ENCODE measurements at regions not wholly inside any gene's neighbourhood (a gene's known extent, or its start where the extent isn't known, plus 50 kb on each side); places are given as distances from the start of the nearest gene placed in this dataset.

DNA sequence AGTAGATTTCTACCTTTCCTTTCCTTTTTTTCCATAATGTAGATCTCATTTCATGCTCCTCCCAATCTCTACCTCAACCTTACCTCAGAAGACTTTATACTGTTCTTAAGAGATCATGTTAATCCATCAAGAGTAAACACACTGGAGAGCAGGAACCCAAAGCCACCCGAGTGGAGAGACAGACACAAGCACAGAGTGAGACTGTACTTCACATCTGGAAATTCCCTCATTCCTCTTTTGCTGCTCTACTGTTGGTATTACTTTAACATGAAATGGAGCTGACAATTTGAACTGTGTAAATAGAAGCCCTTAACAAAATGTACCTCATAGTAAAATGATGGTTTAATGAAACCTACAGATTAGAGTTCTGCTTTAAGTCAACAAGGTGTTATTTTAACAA, 105.7 kb upstream of the RASGEF1B start:
- Histone ChIP-seq H3K9me3 (ENCODE audit: control insufficient read depth, low read depth, low read length) (peaks cover 7% of the 10 kb centered on the region), H3K4me1 (ENCODE audit: control insufficient read depth, insufficient read depth, low read length) (no peaks in the 10 kb centered on the region), H3K27ac (ENCODE audit: low read length) (no peak overlapping the region), H3K36me3 (ENCODE audit: control insufficient read depth, insufficient read depth, low read length) (no peaks in the 10 kb centered on the region), H3K4me3 (ENCODE audit: low read length) (no peak overlapping the region), H3K27me3 (ENCODE audit: control insufficient read depth, insufficient read depth, low read length) (no peaks in the 10 kb centered on the region)
- 60% methylated on average over 1 of the region's 1 CpG for WGBS (ENCODE audit: insufficient coverage, low lambda C conversion rate)
- no peak for DNase-seq

DNA sequence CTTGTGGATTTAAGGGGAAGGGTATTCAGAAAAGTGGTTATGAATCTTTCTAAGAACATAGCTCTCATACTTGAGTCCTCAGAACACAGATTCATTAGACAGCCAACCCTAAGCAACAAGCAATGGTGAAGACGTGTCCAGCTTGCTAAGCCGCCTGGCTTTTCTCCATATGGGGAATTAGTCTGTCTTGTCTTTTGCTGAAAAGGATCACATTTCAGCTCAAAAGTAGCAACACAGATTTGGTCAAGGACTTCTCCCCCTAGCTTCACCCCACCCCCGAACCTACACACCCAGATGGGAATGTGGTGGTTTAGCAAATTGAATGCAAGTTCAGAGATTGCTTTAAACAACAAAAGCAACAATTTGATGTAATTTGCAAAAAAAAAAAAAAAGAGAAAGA, 103.3 kb upstream of the RASGEF1B start:
- no peak for DNase-seq

DNA sequence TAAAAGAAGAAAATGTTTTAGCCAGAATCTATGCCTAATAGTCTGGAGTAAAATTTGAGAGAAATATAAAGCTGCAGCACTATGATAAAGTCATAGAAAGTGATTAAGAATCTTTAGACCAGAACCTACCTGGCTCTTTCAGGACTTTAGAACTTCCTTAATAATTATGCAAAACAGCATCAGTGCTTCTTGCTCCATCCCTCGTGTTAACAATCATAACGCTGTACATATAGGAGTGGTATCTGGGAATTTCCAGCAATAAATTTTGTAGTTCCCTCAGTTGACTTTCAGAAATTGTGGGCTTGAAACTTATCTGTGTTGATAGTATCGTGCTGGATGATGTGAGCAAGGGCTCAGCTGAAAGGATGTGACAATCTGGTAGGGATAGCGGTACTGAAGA, 102.1 kb upstream of the RASGEF1B start:
- no peak overlapping the region for H3K27ac ChIP-seq (ENCODE audit: low read length)
- H3K36me3 ChIP-seq (ENCODE audit: control insufficient read depth, insufficient read depth, low read length): no peaks in the 10 kb centered on the region
- no CpG with 5 or more reads among the region's 4 CpGs for WGBS (ENCODE audit: insufficient coverage, low lambda C conversion rate)
- peak; percentile 35 to 72 for DNase-seq
- no peaks in the 10 kb centered on the region for H3K4me1 ChIP-seq (ENCODE audit: control insufficient read depth, insufficient read depth, low read length)
- H3K9me3 ChIP-seq (ENCODE audit: control insufficient read depth, low read depth, low read length): no peaks in the 10 kb centered on the region
- H3K4me3 ChIP-seq (ENCODE audit: low read length): no peak overlapping the region
- no peaks in the 10 kb centered on the region for H3K27me3 ChIP-seq (ENCODE audit: control insufficient read depth, insufficient read depth, low read length)

More for the DNA sequence above, 103.3 kb upstream of the RASGEF1B start:
- Histone ChIP-seq H3K27ac (ENCODE audit: low read length) (no peak overlapping the region), H3K9me3 (ENCODE audit: control insufficient read depth, low read depth, low read length) (no peaks in the 10 kb centered on the region), H3K27me3 (ENCODE audit: control insufficient read depth, insufficient read depth, low read length) (no peaks in the 10 kb centered on the region), H3K36me3 (ENCODE audit: control insufficient read depth, insufficient read depth, low read length) (no peaks in the 10 kb centered on the region), H3K4me3 (ENCODE audit: low read length) (no peak overlapping the region), H3K4me1 (ENCODE audit: control insufficient read depth, insufficient read depth, low read length) (no peaks in the 10 kb centered on the region)
- no CpG with 5 or more reads among the region's 3 CpGs for WGBS (ENCODE audit: insufficient coverage, low lambda C conversion rate)

DNA sequence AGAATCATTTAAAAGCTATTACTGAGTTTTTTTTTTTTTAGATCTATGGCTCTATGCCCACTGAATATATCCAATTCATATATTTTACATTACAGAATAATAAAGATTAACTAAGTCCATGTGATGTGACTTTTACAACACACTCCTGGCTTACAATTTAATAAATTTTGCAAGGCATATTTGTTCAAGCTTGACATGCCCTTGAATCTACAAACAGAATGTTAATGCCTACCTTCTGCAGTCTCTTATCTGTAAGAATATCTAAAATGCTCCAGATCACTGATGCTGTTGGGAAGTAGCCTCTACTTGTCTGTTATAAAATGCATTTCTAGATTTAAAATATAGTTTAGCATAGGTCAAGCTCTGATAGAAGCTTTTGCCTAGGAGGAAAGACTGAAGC, 100.7 kb upstream of the RASGEF1B start:
- Histone ChIP-seq H3K27ac (ENCODE audit: low read length) (no peak overlapping the region), H3K4me1 (ENCODE audit: control insufficient read depth, insufficient read depth, low read length) (no peaks in the 10 kb centered on the region), H3K36me3 (ENCODE audit: control insufficient read depth, insufficient read depth, low read length) (no peaks in the 10 kb centered on the region), H3K4me3 (ENCODE audit: low read length) (no peak overlapping the region), H3K27me3 (ENCODE audit: control insufficient read depth, insufficient read depth, low read length) (no peaks in the 10 kb centered on the region), H3K9me3 (ENCODE audit: control insufficient read depth, low read depth, low read length) (no peaks in the 10 kb centered on the region)
- DNase-seq: no peak

DNA sequence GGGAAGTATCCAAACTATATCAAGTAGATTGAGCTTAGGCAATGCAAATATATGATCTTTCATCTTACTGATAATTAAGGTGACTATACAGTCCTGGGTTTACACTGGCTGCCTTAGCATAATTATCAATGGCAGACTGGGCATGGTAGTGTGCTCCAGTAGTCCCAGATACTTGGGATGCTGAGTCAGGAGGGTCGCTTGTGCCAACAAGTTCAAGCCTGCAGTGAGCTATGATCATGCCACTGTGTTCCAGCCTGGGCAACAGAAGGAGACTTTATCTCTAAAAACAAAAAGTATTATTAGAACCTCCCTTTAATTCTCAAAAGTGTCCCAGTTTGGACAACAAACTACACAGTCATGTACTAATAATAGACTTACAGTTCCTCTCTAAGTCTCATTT, 99.4 kb upstream of the RASGEF1B start:
- Histone ChIP-seq H3K27ac (ENCODE audit: low read length) (no peak overlapping the region), H3K4me3 (ENCODE audit: low read length) (no peak overlapping the region), H3K36me3 (ENCODE audit: control insufficient read depth, insufficient read depth, low read length) (no peaks in the 10 kb centered on the region), H3K27me3 (ENCODE audit: control insufficient read depth, insufficient read depth, low read length) (no peaks in the 10 kb centered on the region), H3K4me1 (ENCODE audit: control insufficient read depth, insufficient read depth, low read length) (no peaks in the 10 kb centered on the region), H3K9me3 (ENCODE audit: control insufficient read depth, low read depth, low read length) (no peaks in the 10 kb centered on the region)
- WGBS (ENCODE audit: insufficient coverage, low lambda C conversion rate): no CpG with 5 or more reads among the region's 1 CpG
- no peak for DNase-seq

DNA sequence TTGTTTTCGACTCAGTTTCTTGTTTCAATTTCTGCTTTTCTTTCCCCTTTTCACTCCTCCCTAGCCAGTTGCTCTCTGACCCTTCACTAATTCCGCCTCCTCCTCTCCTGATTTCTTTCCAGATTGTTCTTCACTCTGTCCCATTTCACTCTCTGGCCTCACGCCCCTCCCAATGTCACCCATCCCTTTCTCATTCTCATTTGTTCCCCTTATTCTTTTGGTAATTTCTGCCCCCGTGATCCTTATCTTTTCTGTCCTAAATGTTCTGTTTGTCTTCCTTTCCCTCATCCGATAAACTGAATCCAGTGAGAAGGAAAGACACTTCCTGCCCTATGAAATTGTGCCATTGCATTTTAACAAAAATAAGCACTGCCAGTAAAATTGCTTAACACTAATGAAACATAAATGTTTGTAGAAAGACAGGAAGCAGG, 94.5 kb upstream of the RASGEF1B start:
- WGBS (ENCODE audit: insufficient coverage, low lambda C conversion rate): 42% methylated on average over 3 of the region's 5 CpGs
- Histone ChIP-seq H3K4me3 (ENCODE audit: low read length) (no peak overlapping the region), H3K9me3 (ENCODE audit: control insufficient read depth, low read depth, low read length) (no peaks in the 10 kb centered on the region), H3K4me1 (ENCODE audit: control insufficient read depth, insufficient read depth, low read length) (no peaks in the 10 kb centered on the region), H3K27ac (ENCODE audit: low read length) (no peak overlapping the region), H3K27me3 (ENCODE audit: control insufficient read depth, insufficient read depth, low read length) (no peaks in the 10 kb centered on the region), H3K36me3 (ENCODE audit: control insufficient read depth, insufficient read depth, low read length) (no peaks in the 10 kb centered on the region)
- no peak for DNase-seq

DNA sequence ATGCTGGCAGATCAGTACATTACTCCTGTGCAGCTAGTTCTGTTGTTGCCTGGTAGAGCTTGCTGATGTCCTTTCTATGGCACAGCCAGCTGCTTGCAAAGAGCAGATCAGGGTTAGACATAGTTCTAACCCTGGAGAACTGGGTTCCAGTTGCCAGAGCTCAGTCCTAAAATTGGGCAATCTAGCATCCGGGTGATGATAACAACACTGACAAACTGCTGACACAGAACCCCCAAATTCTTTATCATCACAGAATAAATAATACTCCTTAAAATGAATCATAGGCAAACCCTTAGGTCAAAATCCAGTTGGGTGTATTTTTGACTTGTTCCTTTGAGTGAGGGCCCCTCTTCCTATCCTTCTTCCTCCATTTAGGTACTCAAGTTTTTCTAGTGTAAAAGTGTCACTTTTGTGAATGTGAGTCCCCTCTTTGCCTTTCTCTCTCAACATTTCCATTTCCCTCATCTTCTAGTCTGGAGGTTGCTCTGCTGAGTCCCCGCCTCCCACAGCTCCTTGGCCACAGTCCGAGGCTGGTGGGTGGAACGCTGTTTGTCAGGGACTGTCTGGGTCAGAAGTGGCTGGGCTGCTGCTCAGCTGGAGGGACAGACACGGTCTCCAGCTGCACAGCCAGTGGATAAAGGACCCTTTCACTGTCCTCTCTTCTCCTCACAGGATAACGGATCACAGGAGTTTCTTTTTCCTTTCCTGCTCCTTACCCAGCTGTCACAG, 93.6 kb upstream of the RASGEF1B start:
- H3K36me3 ChIP-seq (ENCODE audit: control insufficient read depth, insufficient read depth, low read length): no peaks in the 10 kb centered on the region
- no peak overlapping the region for H3K4me3 ChIP-seq (ENCODE audit: low read length)
- WGBS (ENCODE audit: insufficient coverage, low lambda C conversion rate): no CpG with 5 or more reads among the region's 6 CpGs
- no peak overlapping the region for H3K27ac ChIP-seq (ENCODE audit: low read length)
- peak; percentile 26 to 55 for DNase-seq
- no peaks in the 10 kb centered on the region for H3K27me3 ChIP-seq (ENCODE audit: control insufficient read depth, insufficient read depth, low read length)
- H3K9me3 ChIP-seq (ENCODE audit: control insufficient read depth, low read depth, low read length): no peaks in the 10 kb centered on the region
- no peaks in the 10 kb centered on the region for H3K4me1 ChIP-seq (ENCODE audit: control insufficient read depth, insufficient read depth, low read length)

DNA sequence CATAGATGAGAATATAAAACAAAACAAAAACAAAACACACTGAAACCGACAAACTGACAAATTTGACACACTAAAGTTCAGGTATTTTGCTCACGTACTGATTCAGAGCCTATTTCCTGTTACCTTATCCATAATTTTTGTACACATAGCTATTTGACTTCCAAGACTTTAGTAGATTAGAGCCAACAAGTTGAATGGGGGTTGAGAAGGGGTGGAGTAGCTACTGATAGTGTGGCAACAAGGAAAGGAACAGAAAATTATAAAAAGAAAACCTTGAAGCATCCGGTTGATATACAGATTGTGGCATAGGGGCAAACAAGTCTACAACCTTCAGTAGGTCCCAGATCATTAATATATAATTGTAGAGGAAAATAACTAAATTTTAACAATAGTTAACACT, 92.3 kb upstream of the RASGEF1B start:
- Histone ChIP-seq H3K4me3 (ENCODE audit: low read length) (no peak overlapping the region), H3K36me3 (ENCODE audit: control insufficient read depth, insufficient read depth, low read length) (no peaks in the 10 kb centered on the region), H3K27me3 (ENCODE audit: control insufficient read depth, insufficient read depth, low read length) (no peaks in the 10 kb centered on the region), H3K27ac (ENCODE audit: low read length) (no peak overlapping the region), H3K4me1 (ENCODE audit: control insufficient read depth, insufficient read depth, low read length) (no peaks in the 10 kb centered on the region), H3K9me3 (ENCODE audit: control insufficient read depth, low read depth, low read length) (no peaks in the 10 kb centered on the region)
- WGBS (ENCODE audit: insufficient coverage, low lambda C conversion rate): 70% methylated on average over 3 of the region's 3 CpGs
- DNase-seq: no peak

DNA sequence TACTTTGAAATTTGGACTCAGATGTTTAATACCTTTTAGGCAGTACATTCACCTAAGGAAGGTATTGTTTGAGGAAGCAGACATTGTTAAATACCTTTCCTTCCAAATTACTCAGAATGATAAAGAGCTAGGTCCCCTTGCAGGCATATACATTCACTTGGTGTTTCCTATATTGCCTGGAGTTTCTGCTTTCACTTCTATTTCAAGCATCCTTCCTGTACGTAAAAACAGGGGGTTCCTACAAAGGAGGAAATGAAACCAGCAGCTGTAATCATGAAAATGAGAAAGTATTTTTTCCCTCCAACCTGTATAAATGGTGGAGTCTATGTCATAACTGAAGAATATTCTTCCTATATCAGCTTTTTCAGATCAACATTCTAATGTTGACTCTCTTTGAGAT, 90.4 kb upstream of the RASGEF1B start:
- H3K4me1 ChIP-seq (ENCODE audit: control insufficient read depth, insufficient read depth, low read length): no peaks in the 10 kb centered on the region
- 100% methylated on average over 1 of the region's 1 CpG for WGBS (ENCODE audit: insufficient coverage, low lambda C conversion rate)
- H3K27me3 ChIP-seq (ENCODE audit: control insufficient read depth, insufficient read depth, low read length): no peaks in the 10 kb centered on the region
- no peak overlapping the region for H3K4me3 ChIP-seq (ENCODE audit: low read length)
- H3K9me3 ChIP-seq (ENCODE audit: control insufficient read depth, low read depth, low read length): no peaks in the 10 kb centered on the region
- no peak for DNase-seq
- H3K36me3 ChIP-seq (ENCODE audit: control insufficient read depth, insufficient read depth, low read length): no peaks in the 10 kb centered on the region
- no peak overlapping the region for H3K27ac ChIP-seq (ENCODE audit: low read length)

DNA sequence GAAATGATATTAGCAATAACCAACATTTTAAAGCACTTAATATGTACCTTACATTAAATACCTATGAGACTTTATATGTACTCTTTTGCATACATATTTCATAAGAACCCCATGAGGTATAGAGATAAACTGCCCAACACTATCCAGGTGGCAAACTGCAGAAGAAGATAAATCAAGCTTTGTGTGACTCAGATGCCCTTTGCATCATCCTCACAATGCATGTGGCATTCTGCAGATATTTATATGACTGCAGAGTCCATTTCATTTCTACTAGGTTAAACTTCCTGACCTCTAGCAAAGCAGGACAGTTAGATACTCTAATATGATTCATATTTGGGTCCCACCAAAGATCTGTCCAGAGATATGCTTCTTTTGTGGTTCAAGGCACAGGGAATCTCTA, 85.6 kb upstream of the RASGEF1B start:
- Histone ChIP-seq H3K4me3 (ENCODE audit: low read length) (no peak overlapping the region), H3K9me3 (ENCODE audit: control insufficient read depth, low read depth, low read length) (no peaks in the 10 kb centered on the region), H3K27me3 (ENCODE audit: control insufficient read depth, insufficient read depth, low read length) (no peaks in the 10 kb centered on the region), H3K27ac (ENCODE audit: low read length) (no peak overlapping the region), H3K36me3 (ENCODE audit: control insufficient read depth, insufficient read depth, low read length) (no peaks in the 10 kb centered on the region), H3K4me1 (ENCODE audit: control insufficient read depth, insufficient read depth, low read length) (no peaks in the 10 kb centered on the region)
- no peak for DNase-seq

DNA sequence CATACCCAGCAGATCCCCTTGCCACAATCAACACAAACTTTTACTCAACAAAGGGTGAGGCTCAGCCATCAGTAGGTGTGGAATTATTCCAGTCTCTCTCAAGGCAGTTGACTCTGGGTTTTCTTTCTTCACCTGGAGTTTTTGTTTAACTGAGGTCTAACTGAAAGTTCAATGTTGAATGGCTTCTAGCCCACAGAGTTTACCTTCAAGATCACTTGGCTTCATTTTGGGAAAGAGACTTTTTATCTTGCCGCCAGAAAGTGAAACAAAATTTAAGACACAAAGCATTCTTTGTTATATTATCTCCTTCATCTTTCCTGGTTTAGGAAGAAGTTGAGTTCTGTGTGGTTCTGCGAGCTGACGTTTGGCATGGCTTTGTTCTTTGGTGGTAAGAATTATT, 83.8 kb upstream of the RASGEF1B start:
- Histone ChIP-seq H3K9me3 (ENCODE audit: control insufficient read depth, low read depth, low read length) (no peaks in the 10 kb centered on the region), H3K4me3 (ENCODE audit: low read length) (no peak overlapping the region), H3K27me3 (ENCODE audit: control insufficient read depth, insufficient read depth, low read length) (no peaks in the 10 kb centered on the region), H3K4me1 (ENCODE audit: control insufficient read depth, insufficient read depth, low read length) (no peaks in the 10 kb centered on the region), H3K27ac (ENCODE audit: low read length) (no peak overlapping the region), H3K36me3 (ENCODE audit: control insufficient read depth, insufficient read depth, low read length) (no peaks in the 10 kb centered on the region)
- 17% methylated on average over 2 of the region's 3 CpGs for WGBS (ENCODE audit: insufficient coverage, low lambda C conversion rate)
- no peak for DNase-seq
